SK-N-SH treated with all-trans-retinoic acid at 6 μM for 48 hours (cell line): ENCODE measurements at regions not wholly inside any gene's neighbourhood (a gene's known extent, or its start where the extent isn't known, plus 50 kb on each side); places are given as distances from the start of the nearest gene placed in this dataset.

Source experiments
- ARNTL ChIP-seq: fragments of 450-650 bp; formaldehyde crosslinking; IDR thresholded peaks from 2 replicates; pipeline ENCODE4 v1.5.0; 2020; ENCODE audit warnings: low read depth, mild to moderate bottlenecking, moderate library complexity, borderline replicate concordance
- CSDC2 ChIP-seq: fragments of 250-450 bp; sonication (Bioruptor Pico); IDR thresholded peaks from 2 replicates; pipeline ENCODE4 v1.5.0; 2020; ENCODE audit warnings: mild to moderate bottlenecking, moderate library complexity
- ISL1 ChIP-seq: fragments of 250-450 bp; sonication (Bioruptor Pico); IDR thresholded peaks from 2 replicates; pipeline ENCODE4 v2.1.2; 2022; ENCODE audit warnings: mild to moderate bottlenecking, moderate library complexity
- OSR1 ChIP-seq: fragments of 250-450 bp; sonication (Bioruptor Pico); IDR thresholded peaks from 2 replicates; pipeline ENCODE4 v1.8.0; 2022; ENCODE audit warnings: moderate library complexity, mild to moderate bottlenecking, inconsistent platforms
- RARB ChIP-seq: fragments of 250-450 bp; sonication (Bioruptor Pico); IDR thresholded peaks from 2 replicates; pipeline ENCODE4 v1.8.0; 2021; ENCODE audit warnings: mild to moderate bottlenecking, moderate library complexity
- TCF4 ChIP-seq: fragments of 250-450 bp; sonication (Bioruptor Pico); IDR thresholded peaks from 2 replicates; pipeline ENCODE4 v1.8.0; 2021; ENCODE audit warnings: mild to moderate bottlenecking, moderate library complexity, borderline replicate concordance
- ZFP3 ChIP-seq: fragments of 250-450 bp; sonication (Bioruptor Pico); IDR thresholded peaks from 2 replicates; pipeline ENCODE4 v1.5.0; 2020; ENCODE audit warnings: mild to moderate bottlenecking, moderate library complexity
- ZFP30 ChIP-seq: fragments of 450-650 bp; formaldehyde crosslinking; IDR thresholded peaks from 2 replicates; pipeline ENCODE4 v1.5.0; 2022; ENCODE audit warnings: mild to moderate bottlenecking, moderate library complexity
- ZNF565 ChIP-seq: fragments of 450-650 bp; formaldehyde crosslinking; conservative IDR thresholded peaks from 2 replicates; pipeline ENCODE4 v1.5.0; 2020; ENCODE audit warnings: low read depth, mild to moderate bottlenecking, moderate library complexity
- ZNF70 ChIP-seq: fragments of 450-650 bp; formaldehyde crosslinking; IDR thresholded peaks from 2 replicates; pipeline ENCODE4 v1.5.0; 2020; ENCODE audit warnings: mild to moderate bottlenecking, moderate library complexity
- TF ChIP-seq, protein P1 (sequence below): fragments of 250-450 bp; sonication (Bioruptor Pico); IDR thresholded peaks from 2 replicates; pipeline ENCODE4 v1.8.0; 2020; ENCODE audit warnings: mild to moderate bottlenecking, moderate library complexity, borderline replicate concordance
- TF ChIP-seq, protein P2 (sequence below): fragments of 250-450 bp; sonication (Bioruptor Pico); IDR thresholded peaks from 2 replicates; pipeline ENCODE4 v1.5.1; 2021; ENCODE audit warnings: mild to moderate bottlenecking, moderate library complexity
- TF ChIP-seq, protein P3 (sequence below): fragments of 250-450 bp; sonication (Bioruptor Pico); IDR thresholded peaks from 2 replicates; pipeline ENCODE4 v1.8.0; 2021; ENCODE audit warnings: low read depth, mild to moderate bottlenecking, moderate library complexity, borderline replicate concordance

DNA sequence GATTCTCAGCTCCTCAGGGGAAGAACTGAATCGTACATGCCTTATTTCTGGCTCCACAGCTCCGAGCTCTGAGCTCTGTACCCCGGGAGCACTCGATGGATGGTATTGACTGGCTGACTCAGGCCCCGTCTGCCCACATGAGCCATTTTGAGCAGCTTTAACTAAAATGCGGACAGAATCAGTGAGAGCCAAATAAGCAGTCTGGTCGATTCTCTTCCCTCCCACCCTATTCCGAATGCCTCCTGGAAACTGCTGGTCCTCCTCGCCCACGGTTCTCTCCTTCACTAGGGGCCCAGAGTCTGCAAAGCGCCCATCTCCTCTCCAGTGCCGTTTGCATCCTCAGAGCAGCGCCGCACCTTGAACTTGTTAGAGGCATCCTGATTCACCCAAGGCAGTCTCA lies 125.9 kb upstream of the IRF2BP2 start:
- no peak for TF ChIP-seq ARNTL (CRISPR knock-in tag)
- no peak for TF ChIP-seq TCF4 (CRISPR knock-in tag)
- TF ChIP-seq ZNF565 (CRISPR knock-in tag) = no peak
- no peak for TF ChIP-seq CSDC2 (CRISPR knock-in tag)
- TF ChIP-seq, protein P1, sequence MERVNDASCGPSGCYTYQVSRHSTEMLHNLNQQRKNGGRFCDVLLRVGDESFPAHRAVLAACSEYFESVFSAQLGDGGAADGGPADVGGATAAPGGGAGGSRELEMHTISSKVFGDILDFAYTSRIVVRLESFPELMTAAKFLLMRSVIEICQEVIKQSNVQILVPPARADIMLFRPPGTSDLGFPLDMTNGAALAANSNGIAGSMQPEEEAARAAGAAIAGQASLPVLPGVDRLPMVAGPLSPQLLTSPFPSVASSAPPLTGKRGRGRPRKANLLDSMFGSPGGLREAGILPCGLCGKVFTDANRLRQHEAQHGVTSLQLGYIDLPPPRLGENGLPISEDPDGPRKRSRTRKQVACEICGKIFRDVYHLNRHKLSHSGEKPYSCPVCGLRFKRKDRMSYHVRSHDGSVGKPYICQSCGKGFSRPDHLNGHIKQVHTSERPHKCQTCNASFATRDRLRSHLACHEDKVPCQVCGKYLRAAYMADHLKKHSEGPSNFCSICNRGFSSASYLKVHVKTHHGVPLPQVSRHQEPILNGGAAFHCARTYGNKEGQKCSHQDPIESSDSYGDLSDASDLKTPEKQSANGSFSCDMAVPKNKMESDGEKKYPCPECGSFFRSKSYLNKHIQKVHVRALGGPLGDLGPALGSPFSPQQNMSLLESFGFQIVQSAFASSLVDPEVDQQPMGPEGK = no peak
- TF ChIP-seq RARB = no peak
- TF ChIP-seq OSR1 (CRISPR knock-in tag) = no peak
- TF ChIP-seq ZNF70 (CRISPR knock-in tag) = no peak
- no peak for TF ChIP-seq ZFP3
- no peak for TF ChIP-seq ISL1
- TF ChIP-seq ZFP30 (CRISPR knock-in tag) = no peak
- TF ChIP-seq, protein P2, sequence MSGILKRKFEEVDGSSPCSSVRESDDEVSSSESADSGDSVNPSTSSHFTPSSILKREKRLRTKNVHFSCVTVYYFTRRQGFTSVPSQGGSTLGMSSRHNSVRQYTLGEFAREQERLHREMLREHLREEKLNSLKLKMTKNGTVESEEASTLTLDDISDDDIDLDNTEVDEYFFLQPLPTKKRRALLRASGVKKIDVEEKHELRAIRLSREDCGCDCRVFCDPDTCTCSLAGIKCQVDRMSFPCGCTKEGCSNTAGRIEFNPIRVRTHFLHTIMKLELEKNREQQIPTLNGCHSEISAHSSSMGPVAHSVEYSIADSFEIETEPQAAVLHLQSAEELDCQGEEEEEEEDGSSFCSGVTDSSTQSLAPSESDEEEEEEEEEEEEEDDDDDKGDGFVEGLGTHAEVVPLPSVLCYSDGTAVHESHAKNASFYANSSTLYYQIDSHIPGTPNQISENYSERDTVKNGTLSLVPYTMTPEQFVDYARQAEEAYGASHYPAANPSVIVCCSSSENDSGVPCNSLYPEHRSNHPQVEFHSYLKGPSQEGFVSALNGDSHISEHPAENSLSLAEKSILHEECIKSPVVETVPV = no peak
- TF ChIP-seq, protein P3, sequence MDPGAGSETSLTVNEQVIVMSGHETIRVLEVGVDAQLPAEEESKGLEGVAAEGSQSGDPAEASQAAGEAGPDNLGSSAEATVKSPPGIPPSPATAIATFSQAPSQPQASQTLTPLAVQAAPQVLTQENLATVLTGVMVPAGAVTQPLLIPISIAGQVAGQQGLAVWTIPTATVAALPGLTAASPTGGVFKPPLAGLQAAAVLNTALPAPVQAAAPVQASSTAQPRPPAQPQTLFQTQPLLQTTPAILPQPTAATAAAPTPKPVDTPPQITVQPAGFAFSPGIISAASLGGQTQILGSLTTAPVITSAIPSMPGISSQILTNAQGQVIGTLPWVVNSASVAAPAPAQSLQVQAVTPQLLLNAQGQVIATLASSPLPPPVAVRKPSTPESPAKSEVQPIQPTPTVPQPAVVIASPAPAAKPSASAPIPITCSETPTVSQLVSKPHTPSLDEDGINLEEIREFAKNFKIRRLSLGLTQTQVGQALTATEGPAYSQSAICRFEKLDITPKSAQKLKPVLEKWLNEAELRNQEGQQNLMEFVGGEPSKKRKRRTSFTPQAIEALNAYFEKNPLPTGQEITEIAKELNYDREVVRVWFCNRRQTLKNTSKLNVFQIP (CRISPR knock-in tag) = no peak
